ENCODE measurements at regions not wholly inside any gene's neighbourhood (a gene's known extent, or its start where the extent isn't known, plus 50 kb on each side); places are given as distances from the start of the nearest gene placed in this dataset.
"Not testable (repeated sequence)": the region's sequence is repeated elsewhere in the genome, so short reads cannot be mapped to it uniquely, and the experiment has no call there.

GRCh38 chr1:120941066-120941465 lies 51.5 kb downstream of the PPIAL4A start:
- H3K27ac ChIP-seq; H3K27me3 ChIP-seq; DNase-seq; H3K4me1 ChIP-seq (replicated peaks in 1 of 2); H3K4me3 ChIP-seq; intact Hi-C loops (cut with DNase I); H3K9me3 ChIP-seq (replicated peaks in 1 of 3); H3K36me3 ChIP-seq (replicated peaks in 1 of 2): not testable (repeated sequence)
- WGBS, 4 donors: 27 to 80% (median 28%) methylated on average over 1 to 3 of the region's 6 CpGs; no CpG with 5 or more reads in 1 of the 4 donors

- H3K27me3 ChIP-seq; intact Hi-C loops (cut with DNase I); DNase-seq; H3K36me3 ChIP-seq (replicated peaks in 1 of 2); H3K9me3 ChIP-seq (replicated peaks in 1 of 3); H3K4me1 ChIP-seq (replicated peaks in 1 of 2): not testable (repeated sequence)
- WGBS, 4 donors: 2 to 5% (median 3%) methylated on average over 8 to 12 of the region's 12 CpGs
- peak overlapping the region in 3 of 5 donors; percentile 22 to 88 (median 77) for H3K27ac ChIP-seq
- H3K4me3 ChIP-seq: peak overlapping the region in 2 of 4 donors; percentile 27 to 53
These were observed 52.3 kb downstream of the PPIAL4A start for GRCh38 chr1:120941836-120942217.

GRCh38 chr1:120942218-120942944 lies 52.8 kb downstream of the PPIAL4A start:
- H3K36me3 ChIP-seq (replicated peaks in 1 of 2); intact Hi-C loops (cut with DNase I); H3K4me1 ChIP-seq (replicated peaks in 1 of 2); H3K9me3 ChIP-seq (replicated peaks in 1 of 3); H3K27me3 ChIP-seq: not testable (repeated sequence)
- H3K4me3 ChIP-seq: peak overlapping the region in 3 of 4 donors; percentile 27 to 53 (median 33)
- TF ChIP-seq POLR2A (IDR thresholded peaks at IDR 0.05): peak in 1 of 2 donors; percentile 46
- DNase-seq: peak; percentile 58 to 76 (median 69)
- 2 to 21% (median 5%) methylated on average over 8 to 33 of the region's 34 CpGs for WGBS, 4 donors
- H3K27ac ChIP-seq: peak overlapping the region in 3 of 5 donors; percentile 22 to 88 (median 77)

GRCh38 chr1:120942945-120943319 lies 53.4 kb downstream of the PPIAL4A start:
- H3K4me3 ChIP-seq; intact Hi-C loops (cut with DNase I); H3K36me3 ChIP-seq (replicated peaks in 1 of 2); H3K4me1 ChIP-seq (replicated peaks in 1 of 2); H3K9me3 ChIP-seq (replicated peaks in 1 of 3); DNase-seq; H3K27me3 ChIP-seq; H3K27ac ChIP-seq: not testable (repeated sequence)
- no CpG with 5 or more reads among the region's 9 CpGs for WGBS, 4 donors

GRCh38 chr1:120944691-120945090 lies 55.1 kb downstream of the PPIAL4A start:
- H3K27me3 ChIP-seq; intact Hi-C loops (cut with DNase I); H3K4me3 ChIP-seq; DNase-seq; H3K27ac ChIP-seq; H3K36me3 ChIP-seq (replicated peaks in 1 of 2); H3K9me3 ChIP-seq (replicated peaks in 1 of 3); H3K4me1 ChIP-seq (replicated peaks in 1 of 2): not testable (repeated sequence)
- 93 to 100% (median 94%) methylated on average over 2 to 20 of the region's 20 CpGs; no CpG with 5 or more reads in 1 of the 4 donors for WGBS, 4 donors

- H3K36me3 ChIP-seq (replicated peaks in 1 of 2); H3K27me3 ChIP-seq; DNase-seq; H3K4me1 ChIP-seq (replicated peaks in 1 of 2); intact Hi-C loops (cut with DNase I); H3K4me3 ChIP-seq; H3K9me3 ChIP-seq (replicated peaks in 1 of 3); H3K27ac ChIP-seq: not testable (repeated sequence)
- 89 to 100% (median 95%) methylated on average over 6 of the region's 10 CpGs for WGBS, 4 donors
These were observed 55.6 kb downstream of the PPIAL4A start for GRCh38 chr1:120945122-120945521.

- 47 to 89% (median 66%) methylated on average over 4 of the region's 4 CpGs for WGBS, 4 donors
These were observed 57.5 kb downstream of the PPIAL4A start for GRCh38 chr1:120947114-120947513.

GRCh38 chr1:120949724-120950123 lies 60.2 kb downstream of the PPIAL4A start:
- H3K4me1 ChIP-seq (replicated peaks in 1 of 2); H3K4me3 ChIP-seq; H3K27me3 ChIP-seq; H3K9me3 ChIP-seq (replicated peaks in 1 of 3); H3K27ac ChIP-seq; intact Hi-C loops (cut with DNase I); DNase-seq; H3K36me3 ChIP-seq (replicated peaks in 1 of 2): not testable (repeated sequence)
- 93 to 98% (median 97%) methylated on average over 9 to 11 of the region's 11 CpGs for WGBS, 4 donors

More at GRCh38 chr1:120947114-120947513, 57.5 kb downstream of the PPIAL4A start:
- H3K4me1 ChIP-seq (replicated peaks in 1 of 2); H3K4me3 ChIP-seq; H3K36me3 ChIP-seq (replicated peaks in 1 of 2); DNase-seq; H3K27me3 ChIP-seq; intact Hi-C loops (cut with DNase I); H3K9me3 ChIP-seq (replicated peaks in 1 of 3); H3K27ac ChIP-seq: not testable (repeated sequence)

GRCh38 chr1:120950633-120951032 lies 61.1 kb downstream of the PPIAL4A start:
- H3K9me3 ChIP-seq (replicated peaks in 1 of 3); H3K36me3 ChIP-seq (replicated peaks in 1 of 2); DNase-seq; H3K27ac ChIP-seq; H3K4me1 ChIP-seq (replicated peaks in 1 of 2); intact Hi-C loops (cut with DNase I); H3K4me3 ChIP-seq; H3K27me3 ChIP-seq: not testable (repeated sequence)
- 73 to 94% (median 84%) methylated on average over 1 of the region's 1 CpG for WGBS, 4 donors

GRCh38 chr1:120951100-120951499 lies 61.5 kb downstream of the PPIAL4A start:
- H3K27me3 ChIP-seq; H3K9me3 ChIP-seq (replicated peaks in 1 of 3); H3K27ac ChIP-seq; H3K4me3 ChIP-seq; H3K4me1 ChIP-seq (replicated peaks in 1 of 2); H3K36me3 ChIP-seq (replicated peaks in 1 of 2); intact Hi-C loops (cut with DNase I); DNase-seq: not testable (repeated sequence)
- WGBS, 4 donors: 84 to 100% (median 93%) methylated on average over 1 to 4 of the region's 4 CpGs; no CpG with 5 or more reads in 1 of the 4 donors

- H3K4me1 ChIP-seq (replicated peaks in 1 of 2); intact Hi-C loops (cut with DNase I); H3K9me3 ChIP-seq (replicated peaks in 1 of 3); H3K27ac ChIP-seq; H3K36me3 ChIP-seq (replicated peaks in 1 of 2); H3K27me3 ChIP-seq; H3K4me3 ChIP-seq; DNase-seq: not testable (repeated sequence)
- 45 to 60% (median 52%) methylated on average over 3 to 29 of the region's 38 CpGs; no CpG with 5 or more reads in 1 of the 4 donors for WGBS, 4 donors
These were observed 62.8 kb downstream of the PPIAL4A start for GRCh38 chr1:120952207-120952870.
